K562 (cell line): ENCODE measurements at regions not wholly inside any gene's neighbourhood (a gene's known extent, or its start where the extent isn't known, plus 50 kb on each side); places are given as distances from the start of the nearest gene placed in this dataset.

ENCODE experiments used
- ATAC-seq: fragments of 200-7000 bp; cut with Tn5 transposase; 3 replicates; pipeline ENCODE4 v1.9.1; 2020; ENCODE audit warnings: moderate library complexity
- BruUV-seq: library from RNA; stranded (reverse); fragments of 400-500 nt; replicated peaks from 2 replicates; lab custom pipeline; 2021; lab: Mats Ljungman, UMichigan
- CTCF ChIA-PET: fragments of 300-600 bp; formaldehyde crosslinking; extraction: SDS; loops from one replicate; lab custom pipeline; 2021; ENCODE audit warnings: low intra/inter-chr PET ratio; lab: Yijun Ruan, JAX
- POLR2A ChIA-PET: fragments of 300-600, 350-650 bp; sonication (Branson Sonifier 250); formaldehyde crosslinking; extraction: SDS; loops from one replicate; lab custom pipeline; 2021; ENCODE audit warnings: antibody characterized with exemption, inconsistent platforms; lab: Yijun Ruan, JAX
- DNase-seq, 4 experiments: peaks; one replicate each; pipeline versions ENCODE4 v3.0.0 to v3.0.0-alpha.2; 2011 to 2018; ENCODE audit warnings: low spot score in 3 of 4, mixed read lengths in 3 of 4; ENCODE audit errors: extremely low read depth in 1 of 4
- FAIRE-seq: peaks from 2 replicates; lab custom pipeline; 2011; peaks lifted over from hg19 to GRCh38; lab: Jason Lieb, UNC
- H2AFZ ChIP-seq: 2 replicates; pipeline ENCODE4 v1.6.0; 2011; ENCODE audit warnings: low read depth, low read length, control low read depth, inconsistent platforms
- H3K27ac ChIP-seq: fragments of 200-600 bp; 3 replicates; pipeline ENCODE4 v1.8.0; 2011; ENCODE audit warnings: low read depth, mild to moderate bottlenecking, control low read depth, inconsistent platforms, low read length, moderate library complexity, mixed read lengths; ENCODE audit errors: extremely low read depth
- H3K27me3 ChIP-seq, 2 experiments: fragments of 300-600 bp in 1 of 2; 2 replicates in 1 of 2; 3 replicates in 1 of 2; pipeline versions ENCODE4 v1.6.0 to v1.8.0; 2011; ENCODE audit warnings: inconsistent platforms in 2 of 2, low read length in 2 of 2, mild to moderate bottlenecking in 1 of 2, mixed read lengths in 1 of 2, moderate library complexity in 1 of 2; ENCODE audit not compliant: control insufficient read depth in 2 of 2, insufficient read depth in 2 of 2
- H3K36me3 ChIP-seq: fragments of 300-600 bp; 3 replicates; pipeline ENCODE4 v1.8.0; 2011; ENCODE audit warnings: mild to moderate bottlenecking, low read length, inconsistent platforms; ENCODE audit not compliant: control insufficient read depth, insufficient read depth
- H3K4me1 ChIP-seq, 2 experiments: fragments of 200-600 bp in 1 of 2; replicated peaks in 1 of 2; 2 replicates in 1 of 2; 3 replicates in 1 of 2; pipeline versions ENCODE4 v1.5.1 to v1.8.0; 2011; ENCODE audit warnings: inconsistent platforms in 2 of 2, low read length in 2 of 2, mild to moderate bottlenecking in 1 of 2, mixed read lengths in 1 of 2, moderate library complexity in 1 of 2; ENCODE audit not compliant: control insufficient read depth in 2 of 2, insufficient read depth in 2 of 2
- H3K4me2 ChIP-seq: 2 replicates; pipeline ENCODE4 v1.6.1; 2011; ENCODE audit warnings: low read length, control low read depth, inconsistent platforms, mixed read lengths; ENCODE audit not compliant: insufficient read depth
- H3K4me3 ChIP-seq: fragments of 200-600 bp; sonication (generic), shearing (Covaris generic); 2 replicates; pipeline ENCODE4 v1.5.1; 2016; ENCODE audit warnings: control low read depth, inconsistent platforms
- H3K79me2 ChIP-seq: fragments of 200-600 bp; 3 replicates; pipeline ENCODE4 v1.8.0; 2011; ENCODE audit warnings: low read length, inconsistent platforms; ENCODE audit not compliant: control insufficient read depth, insufficient read depth
- H3K9ac ChIP-seq, 2 experiments: 2 replicates each; pipeline versions ENCODE4 v1.6.0 to v1.6.1; 2011; ENCODE audit warnings: low read depth in 2 of 2, low read length in 2 of 2, control low read depth in 1 of 2, inconsistent platforms in 1 of 2, mild to moderate bottlenecking in 1 of 2, mixed read lengths in 1 of 2; ENCODE audit not compliant: insufficient read depth in 1 of 2
- H3K9me1 ChIP-seq: one replicate; pipeline ENCODE4 v1.6.0; 2011; ENCODE audit warnings: inconsistent platforms, mild to moderate bottlenecking, low read length, moderate library complexity; ENCODE audit not compliant: control insufficient read depth, insufficient read depth
- H3K9me3 ChIP-seq: replicated peaks from 2 replicates; pipeline ENCODE4 v1.5.1; 2011; ENCODE audit warnings: low read depth, low read length, inconsistent platforms; ENCODE audit not compliant: control insufficient read depth, insufficient read depth
- H4K20me1 ChIP-seq: replicated peaks from 2 replicates; pipeline ENCODE4 v1.6.1; 2011; ENCODE audit warnings: low read length, inconsistent platforms, mixed read lengths; ENCODE audit not compliant: control insufficient read depth, insufficient read depth
- CSDE1 ChIP-seq, 2 experiments: fragments of 450-650 bp; IDR thresholded peaks; 2 replicates each; pipeline ENCODE4 v1.6.1; 2016; ENCODE audit warnings: mild to moderate bottlenecking in 1 of 2
- GATAD2B ChIP-seq: fragments of 450-650 bp; IDR thresholded peaks from 2 replicates; pipeline ENCODE4 v1.6.1; 2017; ENCODE audit warnings: mild to moderate bottlenecking, borderline replicate concordance
- MYC ChIP-seq, 2 experiments: fragments of 250-450 bp in 1 of 2; sonication (Bioruptor Pico) in 1 of 2; IDR thresholded peaks; 2 replicates each; pipeline versions ENCODE4 v1.5.1 to v1.6.1; 2012 to 2021; ENCODE audit warnings: low read depth in 2 of 2, borderline replicate concordance in 1 of 2, improper control_type of control experiment in 1 of 2, low read length in 1 of 2, mild to moderate bottlenecking in 1 of 2, moderate library complexity in 1 of 2
- PRPF4 ChIP-seq: fragments of 200-400 bp; formaldehyde crosslinking; IDR thresholded peaks from one replicate; pipeline ENCODE4 v1.6.1; 2017; ENCODE audit warnings: low read length, low read depth, mild to moderate bottlenecking; ENCODE audit not compliant: insufficient read depth, poor library complexity, severe bottlenecking
- ZNF316 ChIP-seq: fragments of 450-650 bp; IDR thresholded peaks from 2 replicates; pipeline ENCODE4 v1.6.1; 2016
- WGBS: fragments of 100-300 bp; shearing (Covaris generic); methylation state at CpG from one replicate; pipeline ENCODE4 v1.1.6; 2016; ENCODE audit warnings: low coverage, mixed read lengths; ENCODE audit not compliant: insufficient coverage; ENCODE audit errors: missing lambda C conversion rate; 5-methylcytosine and 5-hydroxymethylcytosine counted together
- in situ Hi-C: fragments of 300-500 bp; cut with MboI; formaldehyde crosslinking; loops from 4 replicates; pipeline ENCODE4 v1.15.0; 2018; ENCODE audit warnings: inconsistent platforms, mixed read lengths
- intact Hi-C: fragments of 100-400 bp; cut with micrococcal nuclease; formaldehyde crosslinking; loops from 2 replicates; pipeline ENCODE4 v1.14.2; 2022
- TF ChIP-seq, protein P1 (sequence below): fragments of 450-650 bp; IDR thresholded peaks from one replicate; pipeline ENCODE4 v1.6.1; 2018; ENCODE audit warnings: mild to moderate bottlenecking, moderate library complexity; ENCODE audit not compliant: partially characterized antibody
- TF ChIP-seq, protein P2 (sequence below): sonication (generic); formaldehyde crosslinking; IDR thresholded peaks from 2 replicates; pipeline ENCODE4 v1.8.0; 2022; ENCODE audit warnings: mild to moderate bottlenecking, missing genetic modification reagents

DNA sequence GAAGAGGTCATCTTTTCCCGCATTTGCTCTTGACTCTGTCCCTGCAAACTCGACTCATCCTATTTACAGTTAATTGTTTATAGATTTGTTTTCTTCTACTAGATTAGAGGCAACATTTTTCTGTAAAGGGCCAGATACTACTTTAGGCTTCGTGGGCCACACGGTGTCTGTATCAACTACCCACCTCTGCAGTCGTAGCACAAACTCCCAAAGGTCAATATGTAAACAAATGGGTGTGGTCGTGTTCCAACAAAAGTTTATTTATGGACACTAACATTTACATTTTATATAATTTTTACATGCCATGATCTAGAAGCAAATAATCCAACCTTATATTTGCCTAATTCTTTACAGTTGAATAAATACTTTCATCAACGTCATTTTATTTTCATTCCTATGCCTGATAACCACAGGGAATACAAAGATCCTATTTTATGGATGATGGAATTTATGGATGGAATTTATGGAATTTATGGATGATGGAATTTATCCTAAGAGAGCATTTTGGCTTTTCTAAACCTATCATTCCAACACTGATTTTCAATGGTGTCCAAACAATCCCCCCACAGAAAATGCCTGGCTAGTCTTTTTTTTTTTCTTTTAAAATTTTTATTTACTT, 232.8 kb downstream of the MYLK4 start (continued):
- TF ChIP-seq, protein P1, sequence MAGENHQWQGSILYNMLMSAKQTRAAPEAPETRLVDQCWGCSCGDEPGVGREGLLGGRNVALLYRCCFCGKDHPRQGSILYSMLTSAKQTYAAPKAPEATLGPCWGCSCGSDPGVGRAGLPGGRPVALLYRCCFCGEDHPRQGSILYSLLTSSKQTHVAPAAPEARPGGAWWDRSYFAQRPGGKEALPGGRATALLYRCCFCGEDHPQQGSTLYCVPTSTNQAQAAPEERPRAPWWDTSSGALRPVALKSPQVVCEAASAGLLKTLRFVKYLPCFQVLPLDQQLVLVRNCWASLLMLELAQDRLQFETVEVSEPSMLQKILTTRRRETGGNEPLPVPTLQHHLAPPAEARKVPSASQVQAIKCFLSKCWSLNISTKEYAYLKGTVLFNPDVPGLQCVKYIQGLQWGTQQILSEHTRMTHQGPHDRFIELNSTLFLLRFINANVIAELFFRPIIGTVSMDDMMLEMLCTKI: no peak
- no peak for TF ChIP-seq CSDE1 (IDR thresholded peaks at IDR 0.05)

DNA sequence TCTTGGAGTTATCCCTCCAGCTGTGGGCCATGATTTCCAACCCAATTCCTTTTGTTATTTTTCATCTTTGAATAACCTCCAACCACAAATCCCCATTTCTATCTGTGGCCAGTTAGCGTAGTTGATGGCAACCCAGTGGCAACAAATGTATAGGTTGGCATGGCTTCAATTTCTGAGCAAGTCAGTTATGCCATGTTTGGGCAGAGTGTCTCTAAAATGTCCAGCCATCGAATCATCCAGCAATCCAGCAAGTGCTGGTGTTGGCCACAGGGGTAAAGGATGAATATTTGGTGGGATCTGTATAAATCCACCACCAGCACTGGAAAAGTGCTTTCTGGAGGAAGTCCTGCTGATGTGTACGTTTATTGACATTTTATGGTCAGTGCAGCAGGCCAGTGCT, 233.3 kb downstream of the MYLK4 start:
- DNase-seq: no peak
- in situ Hi-C loops (no loop called here), intact Hi-C loops (no loop called here)
- Histone ChIP-seq H3K9me3 (0 out of 2 replicates have a peak, but pooled peaks cover 4% of the 10 kb centered on the region), H3K4me1 (no peaks in the 10 kb centered on the region), H3K4me3 (no peak overlapping the region), H3K79me2 (no peaks in the 10 kb centered on the region), H3K9me1 (no peaks in the 10 kb centered on the region), H3K4me2 (no peak overlapping the region), H3K36me3 (no peaks in the 10 kb centered on the region), H2AFZ (no peak overlapping the region), H3K9ac (no peak overlapping the region), H3K27ac (no peak overlapping the region), H4K20me1 (0 out of 2 replicates have a peak, but pooled peaks cover 2% of the 10 kb centered on the region), H3K27me3 (peaks cover 16 to 17% of the 10 kb centered on the region in 2 experiments)
- no TSS peak for BruUV-seq
- ChIA-PET POLR2A (no interaction called here), CTCF (no interaction called here)
- no peak for TF ChIP-seq PRPF4
- no peak for TF ChIP-seq GATAD2B
- no peak for TF ChIP-seq ZNF316
- no peak for TF ChIP-seq MYC (IDR thresholded peaks at IDR 0.05; ENCODE audit: low read depth, low read length)
- no peak for TF ChIP-seq MYC (CRISPR knock-in tag; IDR thresholded peaks at IDR 0.05; ENCODE audit: borderline replicate concordance, low read depth)
- TF ChIP-seq, protein P2, sequence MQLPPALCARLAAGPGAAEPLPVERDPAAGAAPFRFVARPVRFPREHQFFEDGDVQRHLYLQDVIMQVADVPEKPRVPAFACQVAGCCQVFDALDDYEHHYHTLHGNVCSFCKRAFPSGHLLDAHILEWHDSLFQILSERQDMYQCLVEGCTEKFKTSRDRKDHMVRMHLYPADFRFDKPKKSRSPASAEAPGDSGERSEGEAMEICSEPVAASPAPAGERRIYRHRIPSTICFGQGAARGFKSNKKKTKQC (CRISPR knock-in tag): no peak
- no peak for ATAC-seq
- no peak for FAIRE-seq
- 2% methylated on average over 3 of the region's 3 CpGs for WGBS
